Limb (tissue), 2 donors: ENCODE measurements at regions not wholly inside any gene's neighbourhood (a gene's known extent, or its start where the extent isn't known, plus 50 kb on each side); places are given as distances from the start of the nearest gene placed in this dataset.

Experiments used
- DNase-seq, 2 donors: peaks; one replicate each; pipeline ENCODE4 v3.0.0-alpha.2; 2016; ENCODE audit errors: extremely low spot score in 2 of 2

DNA sequence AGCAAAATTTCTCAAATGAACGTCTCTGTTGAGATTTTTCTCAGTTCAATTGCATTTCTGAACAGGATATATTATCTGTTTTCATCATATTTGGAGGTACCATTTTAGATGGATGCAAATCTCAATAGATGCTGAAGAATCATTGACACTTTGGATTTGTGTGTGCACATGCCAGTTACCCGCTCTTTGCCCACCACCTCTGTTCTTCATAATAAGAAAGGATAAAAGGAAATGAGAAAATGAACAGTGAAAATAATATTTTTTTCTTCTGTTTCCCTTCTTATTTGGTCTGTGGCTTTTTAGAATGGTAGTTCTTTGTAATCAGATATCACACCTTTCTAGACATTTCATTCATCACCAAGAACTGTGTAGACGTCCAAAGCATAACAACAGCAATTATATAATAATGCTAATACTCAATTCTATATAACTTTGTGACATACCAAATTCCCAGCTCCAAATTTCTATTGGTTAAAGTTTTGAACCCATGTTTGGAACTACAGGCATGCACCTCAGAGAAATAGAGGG is 256.7 kb upstream of the SATB1 start:
- no peak for DNase-seq

GRCh38 chr3:18680758-18681157 is 255.6 kb upstream of the SATB1 start:
- DNase-seq: no peak

GRCh38 chr3:18679238-18679637 is 254.1 kb upstream of the SATB1 start:
- no peak for DNase-seq

- DNase-seq: no peak
Measured at GRCh38 chr3:18675197-18675596, 250.1 kb upstream of the SATB1 start.

- no peak for DNase-seq
Measured at GRCh38 chr3:18672561-18672960, 247.4 kb upstream of the SATB1 start.

DNA sequence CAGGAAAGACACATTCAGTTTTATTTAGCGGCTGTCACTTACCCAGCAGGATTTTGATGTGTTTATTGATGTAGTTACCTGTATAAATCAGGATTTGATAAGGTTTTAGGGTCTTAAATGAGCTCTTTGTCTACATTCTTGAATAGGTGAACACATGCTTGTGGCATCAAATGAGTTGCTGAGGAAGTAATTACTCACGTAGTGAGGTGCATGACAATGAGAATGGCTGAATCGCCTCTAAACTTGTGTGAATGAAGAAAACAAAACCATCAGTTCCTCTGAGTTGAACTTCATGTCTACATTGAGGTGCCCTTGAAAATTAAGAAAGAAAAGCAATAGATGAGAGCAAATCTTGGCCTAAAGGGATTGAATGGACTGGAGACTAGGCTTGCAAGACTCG is 245.6 kb upstream of the SATB1 start:
- DNase-seq: no peak

DNA sequence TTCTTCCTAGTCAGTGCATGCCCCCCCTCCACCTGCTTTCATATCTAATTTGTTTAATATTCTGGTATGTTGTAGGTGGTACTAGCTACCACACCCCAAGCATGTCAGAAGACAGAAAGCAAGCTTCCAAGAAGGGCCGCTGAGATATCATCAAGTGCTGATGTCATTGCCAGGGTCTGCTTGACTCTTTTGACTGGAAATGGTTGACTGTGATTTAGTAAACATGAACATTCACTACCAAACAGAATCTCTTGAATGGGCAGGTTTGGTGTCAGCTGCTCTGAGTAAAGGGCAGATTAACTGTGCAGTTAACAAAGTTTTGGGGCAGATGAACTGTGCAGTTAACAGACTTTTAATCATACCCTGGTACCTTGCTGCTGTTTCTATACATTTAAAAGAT is 244.2 kb upstream of the SATB1 start:
- DNase-seq: no peak

DNA sequence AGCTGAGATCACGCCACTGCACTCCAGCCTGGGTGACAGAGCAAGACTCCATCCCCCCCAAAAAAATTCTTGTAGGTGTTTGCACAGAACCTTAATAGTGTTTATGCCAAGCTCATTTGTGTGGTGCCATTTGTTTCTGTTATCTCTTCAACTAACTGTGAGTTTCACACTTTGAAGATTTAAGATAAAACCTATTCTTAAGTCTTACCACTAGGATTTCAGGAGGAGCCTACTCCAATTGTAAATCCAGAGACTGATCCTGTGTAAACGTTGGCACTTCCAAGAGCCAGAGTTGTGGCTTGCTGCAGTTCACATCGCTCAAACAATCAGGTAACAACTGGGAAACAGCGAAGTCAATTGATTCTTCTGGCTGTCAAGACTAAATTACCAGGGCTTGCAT is 242.4 kb upstream of the SATB1 start:
- no peak for DNase-seq

- DNase-seq: no peak
Measured at GRCh38 chr3:18666655-18667054, 241.5 kb upstream of the SATB1 start.

DNA sequence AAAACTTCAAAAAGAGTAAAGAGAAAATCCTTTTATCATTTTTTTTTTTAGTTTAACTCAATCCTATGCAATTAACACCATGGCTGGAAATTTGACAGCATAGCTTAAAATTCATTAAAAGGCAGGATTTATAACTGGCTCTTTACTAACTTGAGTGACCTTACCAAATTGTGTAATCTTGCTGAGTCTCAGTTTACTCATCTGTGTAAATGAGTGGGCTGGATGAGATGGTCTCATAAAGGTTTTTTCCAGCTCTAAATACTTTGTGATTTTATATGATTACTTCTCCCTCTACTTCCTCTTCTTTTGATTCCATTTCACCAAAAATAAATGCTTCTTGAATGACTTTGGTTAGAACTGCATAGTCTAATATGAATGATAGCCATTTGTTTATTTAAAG is 234.9 kb upstream of the SATB1 start:
- no peak for DNase-seq

- DNase-seq: no peak
Measured at GRCh38 chr3:18657858-18658820, 233.0 kb upstream of the SATB1 start.

- no peak for DNase-seq
Measured at GRCh38 chr3:18656866-18657265, 231.7 kb upstream of the SATB1 start.

DNA sequence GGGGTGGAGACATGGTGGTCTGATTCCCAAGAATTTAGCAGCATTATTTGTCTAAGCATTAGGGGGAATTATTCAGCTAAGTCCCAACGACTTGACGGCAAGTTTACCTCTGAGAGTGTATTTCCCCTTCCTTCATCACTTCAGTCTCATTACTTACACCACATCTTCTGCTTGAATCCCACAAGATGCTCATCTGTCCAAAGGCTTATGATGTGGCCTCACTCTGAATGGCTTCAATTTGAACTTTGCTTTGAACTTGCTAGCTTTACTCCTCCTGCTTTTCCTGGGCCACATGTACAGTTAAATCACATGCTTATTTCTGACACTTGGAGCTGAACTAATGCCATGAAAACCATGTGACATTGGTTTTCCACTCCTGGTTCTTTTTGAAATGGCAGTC is 231.3 kb upstream of the SATB1 start:
- DNase-seq: no peak

DNA sequence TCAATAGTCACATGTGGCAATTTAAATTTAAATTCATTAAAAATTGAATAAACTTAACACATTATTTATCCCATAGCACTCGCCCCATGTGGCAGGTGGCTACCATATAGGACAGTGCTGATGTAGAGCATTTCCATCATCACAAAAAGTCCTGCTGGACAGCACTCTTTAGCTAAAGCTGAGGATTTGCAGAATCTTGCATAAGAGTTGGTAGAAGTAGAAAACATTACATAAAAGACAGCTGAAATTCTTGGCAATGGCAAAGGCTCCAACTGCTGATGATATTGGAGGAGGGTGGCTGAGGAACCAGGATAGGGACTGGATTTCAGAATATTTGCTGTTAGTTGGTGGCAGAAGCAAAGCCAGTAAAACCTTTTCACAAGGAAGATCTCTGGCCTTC is 230.7 kb upstream of the SATB1 start:
- no peak for DNase-seq

DNA sequence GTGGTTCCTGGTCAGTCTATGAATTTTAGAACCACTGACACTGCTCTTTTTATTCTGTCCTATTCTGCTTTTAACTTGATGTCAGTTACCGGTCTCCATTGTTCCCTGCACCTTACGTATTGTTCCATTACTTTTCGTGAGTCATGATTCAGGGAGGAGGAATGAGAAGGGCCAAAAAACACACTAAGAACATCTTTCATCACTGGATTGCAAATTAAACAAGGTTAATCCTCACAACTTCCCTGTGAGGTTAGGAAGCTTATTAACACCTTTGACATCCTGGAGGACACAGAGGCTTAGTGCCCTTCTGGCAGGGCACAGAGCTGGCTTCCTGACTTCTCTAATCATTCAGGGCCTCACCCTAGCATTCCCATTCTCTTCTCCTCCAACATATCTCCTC is 227.6 kb upstream of the SATB1 start:
- DNase-seq: no peak

GRCh38 chr3:18650731-18651130 is 225.6 kb upstream of the SATB1 start:
- no peak for DNase-seq

GRCh38 chr3:18649666-18650363 is 224.7 kb upstream of the SATB1 start:
- no peak for DNase-seq

DNA sequence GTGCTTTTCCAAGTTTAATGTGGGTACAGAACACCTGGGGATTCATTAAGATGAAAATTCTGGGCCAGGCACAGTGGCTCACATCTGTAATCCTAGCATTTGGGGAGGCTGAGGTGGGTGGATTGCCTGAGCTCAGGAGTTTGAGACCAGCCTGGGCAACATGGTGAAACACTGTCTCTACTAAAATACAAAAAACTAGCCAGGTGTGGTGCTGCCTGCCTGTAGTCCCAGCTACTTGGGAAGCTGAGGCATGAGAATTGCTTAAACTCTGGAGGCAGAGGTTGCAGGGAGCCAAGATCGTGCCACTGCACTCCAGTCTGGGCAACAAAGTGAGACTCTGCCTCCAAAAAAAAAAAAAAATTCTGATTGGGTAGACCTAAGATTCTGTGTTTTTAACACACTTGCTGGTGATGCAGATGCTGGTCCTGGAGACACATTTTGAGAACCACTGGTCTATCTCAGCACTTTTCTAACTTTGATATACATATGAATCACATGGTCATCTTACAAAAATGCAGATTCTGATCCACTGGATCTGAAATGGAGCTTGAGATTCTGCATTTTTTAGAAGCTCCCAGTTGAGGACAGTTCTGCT is 223.8 kb upstream of the SATB1 start:
- DNase-seq: no peak

- no peak for DNase-seq
Measured at GRCh38 chr3:18648159-18648558, 223.0 kb upstream of the SATB1 start.

GRCh38 chr3:18645619-18646018 is 220.5 kb upstream of the SATB1 start:
- DNase-seq: no peak

DNA sequence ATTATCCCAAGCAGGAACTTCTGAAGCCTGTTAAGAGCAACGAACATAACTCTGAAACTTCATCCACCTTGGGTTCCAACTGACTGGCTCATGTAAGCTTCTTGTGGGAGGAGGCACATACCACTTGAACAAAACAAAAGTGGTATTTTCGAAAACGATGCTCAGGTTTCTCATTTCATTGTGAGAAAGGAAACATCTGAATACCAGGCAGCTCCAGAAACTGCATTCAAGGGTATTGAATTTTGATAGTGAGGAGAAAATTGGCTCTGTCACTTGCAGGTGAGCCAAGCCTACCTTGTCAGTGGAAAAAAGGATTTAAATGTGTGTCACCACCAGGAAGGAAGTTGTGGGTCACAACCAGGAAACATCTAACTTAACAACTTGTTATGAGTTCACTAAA is 218.1 kb upstream of the SATB1 start:
- no peak for DNase-seq

DNA sequence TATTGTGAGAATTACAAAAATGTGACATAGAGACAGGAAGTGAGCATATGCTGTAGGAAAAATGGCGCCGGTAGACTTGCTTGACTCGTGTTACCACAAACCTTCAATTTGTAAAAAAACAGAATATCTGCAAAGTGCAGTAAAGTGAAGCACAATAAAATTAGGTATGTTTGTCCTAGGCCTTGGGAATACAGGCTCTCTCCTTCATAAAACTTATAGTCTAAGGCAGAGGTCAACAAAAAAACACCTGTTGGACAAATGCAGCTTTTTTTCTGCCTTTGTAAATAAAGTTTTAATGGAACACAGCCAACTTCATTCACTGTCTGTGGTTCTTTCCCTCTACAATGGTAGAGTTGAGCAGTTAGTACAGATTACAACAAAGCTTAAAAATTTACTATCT is 216.8 kb upstream of the SATB1 start:
- no peak for DNase-seq
